IPS-18c (cell line): ENCODE measurements at regions not wholly inside any gene's neighbourhood (a gene's known extent, or its start where the extent isn't known, plus 50 kb on each side); places are given as distances from the start of the nearest gene placed in this dataset.
"Not testable (repeated sequence)": the region's sequence is repeated elsewhere in the genome, so short reads cannot be mapped to it uniquely, and the experiment has no call there.

Source experiments
- H3K4me3 ChIP-seq: 2 replicates; pipeline ENCODE4 v1.7.0; 2013; ENCODE audit warnings: low read depth, mild to moderate bottlenecking, low read length, moderate library complexity; ENCODE audit not compliant: insufficient read depth
- H3K9me3 ChIP-seq: one replicate; pipeline ENCODE4 v1.6.1; 2013; ENCODE audit warnings: mild to moderate bottlenecking, low read length, moderate library complexity; ENCODE audit not compliant: control insufficient read depth, insufficient read depth

DNA sequence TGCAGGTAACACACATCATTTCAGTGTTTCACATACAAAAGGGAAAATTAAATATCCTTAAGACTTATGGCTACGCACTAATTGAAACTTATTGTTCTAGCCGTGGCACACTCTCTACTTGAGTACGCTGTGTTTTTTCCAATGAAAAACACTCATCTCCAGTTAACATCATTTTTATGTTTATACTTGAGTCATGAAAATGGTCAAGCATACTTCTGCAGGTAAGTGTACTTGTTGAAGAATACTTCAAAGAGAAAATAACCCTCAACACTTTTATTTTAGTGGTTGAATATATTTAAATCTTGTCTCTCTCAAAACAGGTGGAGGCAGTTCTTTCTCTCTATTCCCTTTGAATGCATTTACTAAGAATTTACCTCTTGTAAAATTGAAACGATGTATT is 538.7 kb upstream of the PCDH7 start:
- H3K9me3 ChIP-seq, result no peaks in the 10 kb centered on the region
- H3K4me3 ChIP-seq, result no peak overlapping the region

DNA sequence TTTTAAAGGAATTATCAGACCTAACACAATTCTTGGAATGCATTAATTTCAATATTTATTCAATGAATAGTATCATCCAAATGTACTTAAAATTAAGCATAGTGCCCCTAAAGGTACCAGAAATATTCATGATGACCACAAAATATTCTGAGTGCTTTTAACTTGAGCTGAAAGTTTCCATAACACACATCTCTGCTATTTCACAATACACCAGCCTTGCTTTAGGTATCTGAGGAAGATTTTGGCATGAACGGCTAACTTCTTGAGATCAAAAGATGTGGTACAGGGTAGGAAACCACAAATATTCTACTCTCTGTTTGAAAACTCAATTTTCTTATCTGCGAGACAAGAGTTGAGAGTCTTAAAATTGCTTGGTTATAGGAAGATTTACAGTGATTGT is 538.3 kb upstream of the PCDH7 start:
- no peak overlapping the region for H3K4me3 ChIP-seq
- no peaks in the 10 kb centered on the region for H3K9me3 ChIP-seq

GRCh38 chr4:30182786-30183185 is 537.4 kb upstream of the PCDH7 start:
- H3K4me3 ChIP-seq, result no peak overlapping the region
- H3K9me3 ChIP-seq, result no peaks in the 10 kb centered on the region

DNA sequence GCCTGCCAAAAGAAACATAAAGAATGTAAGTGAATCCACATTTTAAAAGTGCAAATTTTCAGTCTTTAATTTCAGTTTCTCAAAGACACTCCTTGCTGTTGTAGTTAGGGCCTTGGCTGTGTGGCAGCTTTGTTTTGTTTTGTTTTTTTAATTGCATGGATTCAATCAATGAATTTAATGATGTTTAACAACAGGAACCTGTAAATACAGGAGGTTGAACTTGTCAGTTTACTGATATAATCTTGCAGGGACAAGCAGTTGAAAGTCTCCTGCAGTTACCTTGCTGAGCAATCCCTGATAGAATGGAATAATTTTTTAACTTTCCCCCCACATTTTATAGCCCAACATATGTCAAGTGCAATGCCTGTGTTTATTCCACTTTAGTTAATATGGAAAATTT is 528.3 kb upstream of the PCDH7 start:
- Histone ChIP-seq H3K9me3 (no peaks in the 10 kb centered on the region), H3K4me3 (no peak overlapping the region)

DNA sequence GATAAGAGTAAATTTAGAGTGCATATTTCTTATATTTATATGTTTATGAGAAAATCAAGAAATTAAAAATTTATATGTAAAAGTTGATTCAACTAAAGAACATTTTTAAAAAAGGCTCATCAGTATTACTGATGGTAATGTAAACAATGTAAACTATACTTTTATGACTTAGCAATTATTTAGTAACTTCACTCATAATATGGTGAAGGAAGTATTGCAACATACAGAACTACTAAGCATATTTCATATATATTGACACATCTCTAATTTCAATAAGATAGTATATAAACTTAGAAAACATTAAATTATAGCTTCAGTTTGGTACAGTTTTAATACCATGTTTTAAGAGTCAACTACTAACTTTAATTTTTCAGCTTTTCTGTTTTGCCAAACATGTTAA is 512.8 kb upstream of the PCDH7 start:
- Histone ChIP-seq H3K9me3 (peaks cover 3% of the 10 kb centered on the region), H3K4me3 (no peak overlapping the region)

DNA sequence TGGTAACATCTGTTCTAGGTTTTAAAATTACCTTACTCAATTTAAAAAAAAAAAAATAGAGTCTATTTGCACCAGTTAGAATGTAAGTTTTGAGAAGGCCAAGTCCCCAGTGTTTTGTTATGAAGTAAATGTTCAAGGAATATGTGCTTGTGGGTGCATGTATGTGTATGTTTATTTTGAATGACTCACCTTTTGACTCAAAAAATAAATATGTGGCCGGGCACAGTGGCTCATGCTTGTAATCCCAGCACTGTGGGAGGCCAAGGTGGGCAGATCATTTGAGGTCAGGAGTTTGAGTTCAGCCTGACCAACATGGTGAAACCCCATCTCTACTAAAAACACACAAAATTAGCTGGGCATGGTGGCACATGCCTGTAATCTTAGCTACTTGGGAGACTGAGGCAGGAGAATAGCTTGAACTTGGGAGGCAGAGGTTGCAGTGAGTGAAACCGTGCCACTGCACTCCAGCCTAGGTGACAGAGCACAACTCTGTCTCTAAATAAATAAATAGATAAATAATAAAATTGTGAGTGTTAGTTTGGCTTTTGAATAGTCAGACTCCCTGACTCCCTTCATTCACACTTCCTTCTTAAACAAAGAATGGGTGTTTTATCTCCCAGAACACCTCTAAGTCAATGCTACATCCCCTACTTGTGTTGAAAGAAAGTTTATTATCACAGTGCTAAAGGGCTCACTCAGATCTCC is 511.3 kb upstream of the PCDH7 start:
- Histone ChIP-seq H3K4me3 (no peak overlapping the region), H3K9me3 (peaks cover 3% of the 10 kb centered on the region)

- H3K9me3 ChIP-seq, H3K4me3 ChIP-seq: not testable (repeated sequence)
These were observed 504.2 kb upstream of the PCDH7 start for GRCh38 chr4:30215973-30216372.

- H3K4me3 ChIP-seq, result no peak overlapping the region
- H3K9me3 ChIP-seq, result peaks cover 7% of the 10 kb centered on the region
These were observed 475.0 kb upstream of the PCDH7 start for GRCh38 chr4:30245140-30245539.

GRCh38 chr4:30256116-30256832 is 463.9 kb upstream of the PCDH7 start:
- H3K4me3 ChIP-seq, result no peak overlapping the region
- H3K9me3 ChIP-seq, result no peaks in the 10 kb centered on the region

DNA sequence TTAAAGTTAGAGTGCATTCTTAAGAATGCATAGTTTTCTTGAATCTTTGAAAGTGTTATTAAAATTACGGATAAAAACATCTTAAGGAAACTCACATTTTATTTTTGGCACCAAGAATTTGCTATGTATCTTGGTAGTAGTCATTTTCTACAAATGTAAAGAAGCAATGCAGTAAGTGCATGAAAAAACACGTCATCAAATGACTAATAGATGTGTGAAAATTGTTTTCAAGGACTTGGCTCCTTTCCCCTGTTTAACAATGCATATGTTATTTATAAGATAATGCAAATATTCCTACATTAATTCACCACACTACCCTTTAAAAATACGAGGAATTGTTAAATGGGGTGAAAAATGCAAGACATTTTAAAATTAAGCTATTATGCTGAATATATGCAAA is 461.2 kb upstream of the PCDH7 start:
- no peaks in the 10 kb centered on the region for H3K9me3 ChIP-seq
- H3K4me3 ChIP-seq, result no peak overlapping the region

- Histone ChIP-seq H3K9me3 (no peaks in the 10 kb centered on the region), H3K4me3 (no peak overlapping the region)
These were observed 457.8 kb upstream of the PCDH7 start for GRCh38 chr4:30262379-30262778.

- no peaks in the 10 kb centered on the region for H3K9me3 ChIP-seq
- no peak overlapping the region for H3K4me3 ChIP-seq
These were observed 455.7 kb upstream of the PCDH7 start for GRCh38 chr4:30264465-30264864.

DNA sequence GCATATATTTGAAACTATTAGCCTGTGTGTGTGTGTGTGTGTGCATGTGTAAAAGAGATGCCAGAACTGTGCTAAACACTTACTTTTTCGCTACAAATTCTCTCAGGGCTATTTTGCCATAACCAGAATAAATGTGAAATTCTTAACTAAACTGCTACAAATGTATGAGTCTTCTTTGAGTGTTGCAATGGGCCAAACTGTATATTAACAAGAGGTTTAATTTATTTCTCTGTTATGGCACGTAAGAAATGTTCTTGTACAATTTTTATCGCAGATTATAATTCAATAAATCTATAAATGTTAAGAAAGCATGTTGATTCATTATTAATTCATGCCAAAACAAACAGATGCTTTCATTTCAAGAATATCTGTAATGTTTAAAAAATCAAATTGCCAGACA is 454.5 kb upstream of the PCDH7 start:
- Histone ChIP-seq H3K9me3 (no peaks in the 10 kb centered on the region), H3K4me3 (no peak overlapping the region)

- Histone ChIP-seq H3K4me3 (no peak overlapping the region), H3K9me3 (no peaks in the 10 kb centered on the region)
These were observed 451.8 kb upstream of the PCDH7 start for GRCh38 chr4:30268370-30268769.

- Histone ChIP-seq H3K9me3 (peaks cover 2% of the 10 kb centered on the region), H3K4me3 (no peak overlapping the region)
These were observed 450.3 kb upstream of the PCDH7 start for GRCh38 chr4:30269850-30270249.

- H3K4me3 ChIP-seq, result no peak overlapping the region
- H3K9me3 ChIP-seq, result no peaks in the 10 kb centered on the region
These were observed 438.2 kb upstream of the PCDH7 start for GRCh38 chr4:30281986-30282385.

DNA sequence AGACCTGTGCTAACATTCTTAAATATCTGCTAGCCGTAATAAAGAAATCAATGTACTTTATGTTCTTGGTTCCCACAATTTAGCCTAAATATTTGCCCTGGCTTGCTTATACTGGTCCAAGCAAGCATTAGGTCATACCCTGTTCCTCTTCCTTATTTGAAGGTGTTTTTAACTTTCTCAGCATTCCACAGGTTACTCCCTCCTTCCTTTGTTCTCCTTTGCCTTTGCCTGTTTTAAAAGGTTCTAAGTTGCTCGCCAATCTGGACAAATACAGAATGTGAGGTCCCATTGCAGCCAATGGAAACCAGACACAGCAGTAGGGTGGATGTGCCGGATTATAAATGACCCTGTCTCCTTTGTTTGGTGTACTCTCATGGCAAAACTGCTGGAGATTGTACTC is 436.8 kb upstream of the PCDH7 start:
- H3K9me3 ChIP-seq, result no peaks in the 10 kb centered on the region
- no peak overlapping the region for H3K4me3 ChIP-seq

- no peaks in the 10 kb centered on the region for H3K9me3 ChIP-seq
These were observed 425.9 kb upstream of the PCDH7 start for GRCh38 chr4:30294295-30294694.

DNA sequence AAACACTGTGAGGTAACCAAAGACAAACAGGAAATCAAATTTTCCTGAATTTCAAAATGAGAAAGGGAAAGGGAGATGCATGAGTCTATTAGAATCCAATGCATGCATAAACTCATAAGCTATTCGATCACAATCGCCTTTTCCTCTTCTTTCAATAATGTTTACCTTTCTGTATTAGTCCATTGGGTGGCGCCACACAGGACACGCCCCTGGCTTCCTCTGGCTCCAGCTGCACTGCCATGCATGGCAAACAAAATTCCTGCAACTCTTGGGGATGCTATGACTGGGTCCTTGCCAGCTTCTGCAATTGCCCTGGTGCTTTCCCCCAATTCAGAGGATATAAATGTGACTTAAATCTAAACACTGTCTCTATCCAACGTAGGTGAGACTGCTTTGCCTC is 424.5 kb upstream of the PCDH7 start:
- Histone ChIP-seq H3K4me3 (no peak overlapping the region), H3K9me3 (no peaks in the 10 kb centered on the region)

More at GRCh38 chr4:30294295-30294694, 425.9 kb upstream of the PCDH7 start:
- no peak overlapping the region for H3K4me3 ChIP-seq
